ENCODE measurements at regions not wholly inside any gene's neighbourhood (a gene's known extent, or its start where the extent isn't known, plus 50 kb on each side); places are given as distances from the start of the nearest gene placed in this dataset.

- DNase-seq (ENCODE audit: low read depth, low spot score) = peak; percentile 34
These were observed 94.6 kb downstream of the BANF2 start for GRCh38 chr20:17794400-17794799.

GRCh38 chr20:17793986-17794385, 94.2 kb downstream of the BANF2 start:
- no peak for DNase-seq (ENCODE audit: low read depth, low spot score)

GRCh38 chr20:17790296-17790695, 90.5 kb downstream of the BANF2 start:
- no peak for DNase-seq (ENCODE audit: low read depth, low spot score)

GRCh38 chr20:17787816-17788215, 88.0 kb downstream of the BANF2 start:
- no peak for DNase-seq (ENCODE audit: low read depth, low spot score)

- peak; percentile 57 for DNase-seq (ENCODE audit: low read depth, low spot score)
These were observed 86.5 kb downstream of the BANF2 start for GRCh38 chr20:17786221-17786718.

Data from astrocyte of the hippocampus (primary cell).